Thyroid gland (tissue), 4 donors: ENCODE measurements at regions not wholly inside any gene's neighbourhood (a gene's known extent, or its start where the extent isn't known, plus 50 kb on each side); places are given as distances from the start of the nearest gene placed in this dataset.

Source experiments
- DNase-seq, 2 donors: peaks; one replicate each; pipeline ENCODE4 v3.0.0-alpha.2; 2019
- H3K27ac ChIP-seq, 3 donors: fragments of 200-600 bp; sonication (generic); 1 replicate in 2 of 3; 2 replicates in 1 of 3; pipeline ENCODE4 v1.5.1; 2016 to 2019; ENCODE audit warnings: mild to moderate bottlenecking in 1 of 3, moderate library complexity in 1 of 3
- H3K27me3 ChIP-seq: fragments of 200-600 bp; sonication (generic); one replicate; pipeline ENCODE4 v1.5.1; 2019
- H3K36me3 ChIP-seq, 2 donors: fragments of 200-600 bp; sonication (generic); one replicate each; pipeline ENCODE4 v1.5.1; 2016 to 2019
- H3K4me1 ChIP-seq, 2 donors: fragments of 200-600 bp; sonication (generic); one replicate each; pipeline ENCODE4 v1.5.1; 2017 to 2019
- H3K4me3 ChIP-seq, 3 donors: fragments of 200-600 bp; sonication (generic); replicated peaks in 1 of 3; 1 replicate in 2 of 3; 2 replicates in 1 of 3; pipeline ENCODE4 v1.5.1; 2016; ENCODE audit warnings: mild to moderate bottlenecking in 1 of 3
- H3K9me3 ChIP-seq: fragments of 200-600 bp; sonication (generic); one replicate; pipeline ENCODE4 v1.5.1; 2017
- POLR2A ChIP-seq, 2 donors: fragments of 450-650 bp; IDR thresholded peaks; one replicate each; pipeline ENCODE4 v1.6.1; 2017; ENCODE audit warnings: antibody characterized with exemption in 2 of 2, mild to moderate bottlenecking in 2 of 2, moderate library complexity in 1 of 2
- WGBS, 2 donors: methylation state at CpG; one replicate each; pipeline ENCODE4 v1.1.5; 2017; 5-methylcytosine and 5-hydroxymethylcytosine counted together
- intact Hi-C: fragments of 100-400 bp; cut with DNase I; formaldehyde crosslinking; loops from one replicate; pipeline ENCODE4 v1.15.1; 2023
- TF ChIP-seq, protein P1 (sequence below), 6 experiments: fragments of 200-600 bp in 3 of 6; fragments of 450-650 bp in 3 of 6; sonication (generic) in 3 of 6; IDR thresholded peaks; one replicate each; pipeline ENCODE4 v1.5.1; 2016 to 2019; ENCODE audit warnings: antibody characterized with exemption in 6 of 6, mild to moderate bottlenecking in 2 of 6, inconsistent platforms in 1 of 6, moderate library complexity in 1 of 6

- H3K27ac ChIP-seq = no peak overlapping the region
- no peak for DNase-seq
- TF ChIP-seq, protein P1, sequence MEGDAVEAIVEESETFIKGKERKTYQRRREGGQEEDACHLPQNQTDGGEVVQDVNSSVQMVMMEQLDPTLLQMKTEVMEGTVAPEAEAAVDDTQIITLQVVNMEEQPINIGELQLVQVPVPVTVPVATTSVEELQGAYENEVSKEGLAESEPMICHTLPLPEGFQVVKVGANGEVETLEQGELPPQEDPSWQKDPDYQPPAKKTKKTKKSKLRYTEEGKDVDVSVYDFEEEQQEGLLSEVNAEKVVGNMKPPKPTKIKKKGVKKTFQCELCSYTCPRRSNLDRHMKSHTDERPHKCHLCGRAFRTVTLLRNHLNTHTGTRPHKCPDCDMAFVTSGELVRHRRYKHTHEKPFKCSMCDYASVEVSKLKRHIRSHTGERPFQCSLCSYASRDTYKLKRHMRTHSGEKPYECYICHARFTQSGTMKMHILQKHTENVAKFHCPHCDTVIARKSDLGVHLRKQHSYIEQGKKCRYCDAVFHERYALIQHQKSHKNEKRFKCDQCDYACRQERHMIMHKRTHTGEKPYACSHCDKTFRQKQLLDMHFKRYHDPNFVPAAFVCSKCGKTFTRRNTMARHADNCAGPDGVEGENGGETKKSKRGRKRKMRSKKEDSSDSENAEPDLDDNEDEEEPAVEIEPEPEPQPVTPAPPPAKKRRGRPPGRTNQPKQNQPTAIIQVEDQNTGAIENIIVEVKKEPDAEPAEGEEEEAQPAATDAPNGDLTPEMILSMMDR (IDR thresholded peaks at IDR 0.05) = no peak
- no peak for TF ChIP-seq POLR2A (IDR thresholded peaks at IDR 0.05)
- 83 to 89% methylated on average over 10 of the region's 10 CpGs for WGBS, 2 donors
- H3K36me3 ChIP-seq = no peaks in the 10 kb centered on the region
- no peaks in the 10 kb centered on the region for H3K27me3 ChIP-seq
- H3K9me3 ChIP-seq = no peaks in the 10 kb centered on the region
- no peak overlapping the region for H3K4me3 ChIP-seq
- intact Hi-C loops = no loop called here
- H3K4me1 ChIP-seq = peaks cover 0 to 3% of the 10 kb centered on the region in 2 donors
Measured at GRCh38 chr10:28810057-28810870, 132.9 kb downstream of the BAMBI start.

DNA sequence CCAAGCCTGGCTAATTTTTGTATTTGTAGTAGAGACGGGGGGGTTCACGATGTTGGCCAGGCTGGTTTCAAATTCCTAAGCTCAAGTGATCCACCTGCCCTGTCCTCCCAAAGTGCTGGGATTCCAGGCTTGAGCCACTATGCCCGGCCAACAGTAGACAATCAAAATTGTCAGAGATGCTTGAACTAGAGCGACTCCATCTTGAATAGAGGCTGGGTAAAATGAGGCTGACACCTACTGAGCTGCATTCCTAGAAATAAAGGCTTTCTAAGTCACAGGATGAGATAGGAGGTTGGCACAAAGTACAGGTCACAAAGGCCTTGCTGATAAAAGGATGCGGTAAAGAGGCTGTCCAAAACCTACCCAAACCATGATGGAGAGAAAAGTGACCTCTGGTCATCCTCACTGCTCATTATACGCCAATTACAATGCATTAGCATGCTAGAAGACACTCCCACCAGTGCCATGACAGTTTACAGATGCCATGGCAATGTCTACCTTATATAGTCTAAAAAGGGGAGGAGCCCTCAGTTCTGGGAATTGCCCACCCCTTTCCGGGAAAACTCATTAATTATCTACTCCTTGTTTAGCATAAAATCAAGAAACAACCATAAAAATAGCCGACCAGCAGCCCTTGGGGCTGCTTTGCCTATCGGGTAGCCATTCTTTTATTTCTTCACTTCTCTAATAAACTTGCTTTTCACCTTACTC, 134.5 kb downstream of the BAMBI start:
- 84 to 85% methylated on average over 9 of the region's 9 CpGs for WGBS, 2 donors
- no peak for DNase-seq

GRCh38 chr10:28812384-28813372, 135.4 kb downstream of the BAMBI start:
- WGBS, 2 donors = 70 to 81% methylated on average over 11 of the region's 11 CpGs
- no peak for DNase-seq
- TF ChIP-seq, protein P1 (IDR thresholded peaks at IDR 0.05) = no peak
- TF ChIP-seq POLR2A (IDR thresholded peaks at IDR 0.05) = no peak
- Histone ChIP-seq H3K27me3 (no peaks in the 10 kb centered on the region), H3K27ac (no peak overlapping the region), H3K36me3 (no peaks in the 10 kb centered on the region), H3K4me1 (no peaks in the 10 kb centered on the region), H3K4me3 (no peak overlapping the region), H3K9me3 (no peaks in the 10 kb centered on the region)
- intact Hi-C loops = no loop called here

More for the DNA sequence above, 134.5 kb downstream of the BAMBI start:
- no peaks in the 10 kb centered on the region for H3K27me3 ChIP-seq
- no peaks in the 10 kb centered on the region for H3K36me3 ChIP-seq
- no peaks in the 10 kb centered on the region for H3K4me1 ChIP-seq
- no peak overlapping the region for H3K4me3 ChIP-seq
- TF ChIP-seq, protein P1 (IDR thresholded peaks at IDR 0.05) = no peak
- TF ChIP-seq POLR2A (IDR thresholded peaks at IDR 0.05) = no peak
- intact Hi-C loops = no loop called here
- H3K27ac ChIP-seq = no peak overlapping the region
- H3K9me3 ChIP-seq = no peaks in the 10 kb centered on the region

DNA sequence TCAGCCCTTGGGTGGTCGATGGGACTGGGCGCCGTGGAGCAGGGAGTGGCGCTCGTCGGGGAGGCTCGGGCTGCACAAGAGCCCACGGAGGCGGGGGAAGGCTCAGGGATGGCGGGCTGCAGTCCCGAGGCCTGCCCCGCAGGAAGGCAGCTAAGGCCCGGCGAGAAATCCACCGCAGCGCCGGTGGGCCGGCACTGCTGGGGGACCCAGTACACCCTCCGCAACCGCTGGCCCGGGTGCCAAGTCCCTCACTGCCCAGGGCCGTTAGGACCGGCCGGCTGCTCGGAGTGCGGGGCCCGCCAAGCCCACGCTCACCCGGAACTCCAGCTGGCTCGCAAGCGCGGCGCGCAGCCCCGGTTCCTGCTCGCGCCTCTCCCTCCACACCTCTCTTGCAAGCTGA, 138.4 kb downstream of the BAMBI start:
- Histone ChIP-seq H3K27ac (no peak overlapping the region), H3K36me3 (no peaks in the 10 kb centered on the region), H3K4me3 (no peak overlapping the region), H3K4me1 (no peaks in the 10 kb centered on the region), H3K27me3 (no peaks in the 10 kb centered on the region), H3K9me3 (no peaks in the 10 kb centered on the region)
- intact Hi-C loops = no loop called here
- 93 to 98% methylated on average over 15 to 33 of the region's 37 CpGs for WGBS, 2 donors
- no peak for TF ChIP-seq POLR2A (IDR thresholded peaks at IDR 0.05)
- TF ChIP-seq, protein P1 (IDR thresholded peaks at IDR 0.05) = no peak
- DNase-seq = no peak
